ENCODE measurements at regions not wholly inside any gene's neighbourhood (a gene's known extent, or its start where the extent isn't known, plus 50 kb on each side); places are given as distances from the start of the nearest gene placed in this dataset.

GRCh38 chr6:99195986-99196655 is 153.4 kb downstream of the FAXC start:
- TF ChIP-seq ZNF274 (IDR thresholded peaks at IDR 0.05; ENCODE audit: low read depth, low read length), result no peak
- no peak for TF ChIP-seq YY1 (IDR thresholded peaks at IDR 0.05; ENCODE audit: insufficient read depth, insufficient read length)
